Stimulated activated CD4-positive, alpha-beta T cell treated with anti-CD3 and anti-CD28 coated beads, Interleukin-2, amount 100 ng/mL, for 24 hours (primary cell): ENCODE measurements at regions not wholly inside any gene's neighbourhood (a gene's known extent, or its start where the extent isn't known, plus 50 kb on each side); places are given as distances from the start of the nearest gene placed in this dataset.

ENCODE experiments used
- DNase-seq, 2 donors: peaks; one replicate each; pipeline ENCODE4 v3.0.0-alpha.2; 2020

DNA sequence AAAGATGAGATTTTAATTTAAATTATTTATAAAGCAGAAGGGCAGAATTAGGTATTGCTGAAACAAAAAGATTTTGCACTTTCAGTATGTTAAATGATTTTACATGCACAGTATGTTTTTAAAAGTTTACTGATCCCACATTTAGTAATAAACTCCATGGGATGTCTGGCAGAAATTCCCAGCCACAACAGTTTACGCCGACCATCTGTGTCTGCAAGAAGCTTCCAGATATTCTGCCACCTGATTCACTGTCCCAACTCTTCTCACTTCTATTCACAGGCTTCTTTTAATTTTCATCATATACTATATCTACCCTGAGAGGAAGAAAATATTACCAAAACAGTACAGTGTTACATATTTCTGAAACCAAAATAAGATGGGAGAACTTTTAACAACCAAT is 115.8 kb upstream of the IQCM start:
- no peak for DNase-seq

DNA sequence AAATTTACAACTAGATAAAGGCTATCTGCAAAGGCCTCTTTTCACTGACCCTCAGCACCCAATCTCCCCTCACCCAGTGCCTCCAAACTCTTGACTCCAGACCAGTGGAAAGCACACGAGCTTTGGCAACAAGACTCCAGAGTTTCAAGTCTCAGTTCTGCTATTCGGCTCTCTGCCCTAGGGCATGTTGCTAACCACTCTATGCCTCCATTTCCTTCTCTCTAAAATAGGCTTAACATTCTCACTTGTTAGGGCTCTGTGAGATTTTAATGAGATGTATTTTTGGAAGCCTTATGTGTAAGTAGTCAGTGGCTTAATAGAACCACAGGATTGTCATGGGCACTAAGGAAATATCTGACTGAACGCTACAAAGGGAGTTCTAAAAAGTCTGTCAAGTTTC is 116.5 kb upstream of the IQCM start:
- DNase-seq: no peak

DNA sequence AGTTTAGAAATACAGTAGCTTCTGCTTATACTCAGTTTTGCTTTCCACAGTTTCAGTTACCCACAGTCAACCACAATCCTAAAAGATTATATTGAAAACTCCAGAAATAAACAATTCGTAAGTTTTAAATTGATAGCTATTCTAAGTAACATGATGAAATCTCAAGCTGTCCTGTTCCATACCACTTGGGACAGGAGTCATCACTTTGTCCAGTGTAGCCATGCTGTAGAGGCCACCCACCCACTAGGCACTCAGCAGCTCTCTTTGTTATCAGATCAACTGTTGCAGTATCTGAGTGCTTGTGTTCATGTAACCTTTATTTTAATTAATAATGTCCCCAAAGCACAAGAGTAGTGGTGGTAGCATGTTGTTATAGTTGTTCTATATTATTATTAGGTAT is 117.5 kb upstream of the IQCM start:
- no peak for DNase-seq

GRCh38 chr4:149933883-149934282 is 118.2 kb upstream of the IQCM start:
- DNase-seq: no peak

GRCh38 chr4:149949381-149949780 is 128.9 kb upstream of the DCLK2 start:
- DNase-seq: no peak

DNA sequence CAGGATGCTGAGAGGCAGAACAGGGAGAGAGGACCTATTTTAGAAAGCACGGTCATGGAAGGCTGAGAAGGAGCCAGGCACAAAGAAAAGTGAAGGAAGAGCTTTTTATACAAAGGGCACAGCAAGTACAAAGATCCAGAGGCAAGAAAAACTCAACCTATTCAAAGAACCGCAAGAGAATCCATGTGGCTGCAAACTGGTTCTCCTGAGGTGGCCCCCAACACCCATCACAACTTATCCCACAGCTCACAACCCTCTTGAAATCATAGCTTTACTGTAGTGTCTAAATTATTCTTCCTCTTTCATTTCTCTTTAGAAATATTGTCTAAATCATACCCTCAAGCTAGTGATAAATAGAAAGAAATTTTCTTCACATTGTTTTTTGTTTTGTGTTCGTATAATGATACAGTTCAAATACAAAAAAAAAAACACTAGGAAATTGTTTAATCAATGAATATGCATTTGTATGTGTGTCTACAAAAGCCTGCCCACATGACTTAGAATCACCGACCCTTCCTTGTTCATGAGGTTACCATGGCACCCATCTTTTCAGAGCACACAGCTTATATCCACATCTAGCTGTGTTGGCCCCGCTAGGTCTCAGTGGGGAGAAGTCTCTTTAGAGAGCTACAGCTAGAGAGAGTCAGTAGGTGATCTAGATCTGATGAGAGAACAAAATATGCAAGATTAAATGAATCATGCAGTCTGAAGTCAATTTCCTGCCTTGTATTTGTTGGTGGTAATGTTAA is 126.9 kb upstream of the DCLK2 start:
- DNase-seq: no peak

DNA sequence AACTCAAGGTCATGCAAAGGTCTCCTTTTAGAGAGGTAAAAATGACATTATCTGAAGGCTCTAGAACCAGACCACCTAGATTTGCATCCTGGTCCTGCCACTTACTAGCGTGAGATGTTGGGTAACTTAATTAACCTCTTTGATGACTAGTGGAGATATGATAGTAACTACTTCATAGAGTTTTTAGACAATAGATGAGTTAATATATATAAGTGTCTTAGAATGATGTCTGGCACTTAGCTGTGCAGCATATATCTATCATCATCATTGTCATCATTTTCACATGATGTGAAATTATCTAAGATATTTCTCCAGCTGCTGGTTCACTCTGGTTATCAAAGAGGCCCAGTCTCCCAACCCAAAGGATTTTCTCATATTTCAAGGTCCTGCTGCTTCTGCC is 126.1 kb upstream of the DCLK2 start:
- no peak for DNase-seq

GRCh38 chr4:149952716-149953115 is 125.5 kb upstream of the DCLK2 start:
- DNase-seq: no peak

DNA sequence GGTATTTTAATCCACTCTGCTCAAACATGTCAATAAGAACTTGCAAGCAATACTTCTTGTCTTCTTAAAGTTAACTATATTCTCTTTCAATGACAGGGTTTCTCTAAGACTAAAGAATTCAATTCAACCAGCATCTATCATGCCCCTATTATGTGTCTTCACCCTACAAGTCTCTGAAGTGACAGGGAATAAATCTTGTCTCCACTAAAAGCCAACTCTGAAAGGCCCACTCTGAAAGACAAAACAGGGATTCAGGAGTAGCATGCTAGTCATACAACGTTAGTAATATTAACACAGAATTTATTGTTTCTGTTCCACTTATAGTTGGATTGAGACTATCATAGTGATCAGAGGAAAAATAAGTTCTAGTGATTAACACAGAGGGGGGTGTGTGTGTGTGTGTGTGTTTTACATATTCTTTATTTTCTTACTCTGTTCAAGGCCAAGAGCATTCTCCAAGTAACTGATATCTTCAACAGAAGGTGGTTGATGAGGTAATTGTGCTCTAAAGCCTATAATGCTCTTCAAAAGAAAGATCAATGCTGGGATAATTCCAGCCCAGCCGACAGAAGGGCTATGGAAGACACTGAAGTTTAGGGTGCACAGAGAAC is 122.4 kb upstream of the DCLK2 start:
- no peak for DNase-seq

- DNase-seq: no peak
These were observed 121.6 kb upstream of the DCLK2 start for GRCh38 chr4:149956678-149957077.

- DNase-seq: no peak
These were observed 116.2 kb upstream of the DCLK2 start for GRCh38 chr4:149961876-149962597.

DNA sequence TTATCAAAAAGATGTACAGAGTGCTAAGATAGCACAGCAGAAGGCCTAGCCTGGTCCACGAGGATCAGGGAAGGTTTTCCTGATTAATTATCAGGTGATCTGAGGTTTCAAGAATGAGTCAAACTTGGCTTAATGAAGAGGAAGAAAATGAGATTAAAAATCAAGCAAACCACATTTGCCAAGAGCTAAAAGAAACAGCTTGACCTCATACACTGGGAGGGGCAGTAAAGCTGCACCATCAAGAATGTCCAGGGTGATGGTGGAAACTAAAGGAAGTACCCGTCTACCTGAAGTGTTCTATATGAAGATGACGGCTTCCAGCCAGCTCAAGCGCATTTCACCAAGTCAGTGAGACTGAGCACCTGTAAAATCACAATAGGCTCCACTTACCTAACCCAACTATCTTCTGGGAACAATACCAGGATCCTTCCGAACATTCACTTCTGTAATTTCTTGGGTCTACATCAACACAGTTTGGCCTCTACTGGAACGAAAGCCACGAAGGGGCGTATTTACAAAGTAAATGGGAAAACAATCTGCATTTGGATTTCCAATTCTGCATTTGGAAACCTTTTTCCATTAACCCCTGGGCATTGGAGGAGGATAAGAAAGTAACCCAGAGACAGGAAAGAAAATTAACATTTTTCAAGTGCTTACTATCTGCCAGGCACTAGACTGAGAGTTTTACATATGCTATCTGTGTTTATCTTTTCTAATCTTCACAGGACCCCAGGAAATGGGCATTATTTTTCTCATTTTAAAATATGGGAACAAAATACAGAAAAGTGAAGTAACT is 114.0 kb upstream of the DCLK2 start:
- no peak for DNase-seq

- no peak for DNase-seq
These were observed 113.0 kb upstream of the DCLK2 start for GRCh38 chr4:149965206-149965605.

- DNase-seq: no peak
These were observed 105.8 kb upstream of the DCLK2 start for GRCh38 chr4:149972407-149972806.

DNA sequence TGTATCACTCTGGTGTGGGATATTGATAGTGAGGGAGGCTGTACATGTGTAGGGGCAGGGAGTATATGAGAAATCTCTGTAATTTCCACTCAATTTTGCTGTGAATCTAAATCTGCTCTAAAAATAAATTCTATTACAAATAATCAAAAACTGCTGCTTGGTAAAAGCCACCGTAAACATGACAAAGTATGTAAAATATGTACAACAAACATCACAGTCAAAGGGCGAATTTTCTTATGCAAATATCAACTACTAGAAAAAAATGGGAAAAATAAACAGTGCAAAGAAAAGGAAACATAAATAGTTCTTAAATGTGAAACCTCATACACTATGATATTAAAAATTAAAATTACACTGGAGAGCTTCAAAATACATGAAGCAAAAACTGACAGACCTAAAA is 105.1 kb upstream of the DCLK2 start:
- DNase-seq: no peak

DNA sequence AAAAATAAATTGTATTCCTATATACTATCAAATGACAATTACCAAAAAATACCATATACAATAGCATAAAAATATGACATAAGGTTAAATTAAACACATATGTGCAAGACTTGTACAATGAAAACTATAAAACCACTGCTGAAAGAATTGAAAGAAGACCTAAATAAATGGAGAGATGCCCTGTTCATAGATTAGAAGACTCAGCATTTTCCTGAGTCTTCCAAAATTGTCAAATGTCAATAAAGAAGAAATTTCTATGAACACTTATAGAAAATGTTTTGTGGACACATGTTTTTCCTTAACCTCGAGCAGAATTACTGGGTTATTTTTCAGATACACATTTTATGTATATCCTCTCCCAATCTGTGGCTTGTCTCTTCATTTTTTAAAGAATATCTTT is 103.1 kb upstream of the DCLK2 start:
- no peak for DNase-seq

GRCh38 chr4:149980121-149980682 is 98.0 kb upstream of the DCLK2 start:
- DNase-seq: no peak

DNA sequence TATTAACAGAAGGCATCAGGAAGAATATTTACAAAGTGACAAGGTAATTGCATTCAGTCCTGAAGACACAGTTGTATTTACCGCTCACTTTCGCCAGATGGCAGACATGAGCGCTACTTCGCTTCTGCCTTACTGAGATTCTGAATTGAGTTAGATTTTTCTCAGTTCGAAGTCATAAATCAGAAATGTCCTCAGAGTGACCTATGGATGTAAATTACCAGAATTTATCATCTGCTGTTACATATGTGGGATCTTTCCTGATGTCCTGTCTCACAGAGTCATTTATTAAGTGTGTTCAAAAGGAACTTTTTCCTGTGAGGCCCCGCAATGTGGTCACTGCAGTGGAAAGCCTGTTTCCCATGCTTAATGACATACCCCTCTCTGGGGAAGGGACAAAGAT is 97.3 kb upstream of the DCLK2 start:
- peak; percentile 60 for DNase-seq

GRCh38 chr4:149983401-149983800 is 94.8 kb upstream of the DCLK2 start:
- no peak for DNase-seq

DNA sequence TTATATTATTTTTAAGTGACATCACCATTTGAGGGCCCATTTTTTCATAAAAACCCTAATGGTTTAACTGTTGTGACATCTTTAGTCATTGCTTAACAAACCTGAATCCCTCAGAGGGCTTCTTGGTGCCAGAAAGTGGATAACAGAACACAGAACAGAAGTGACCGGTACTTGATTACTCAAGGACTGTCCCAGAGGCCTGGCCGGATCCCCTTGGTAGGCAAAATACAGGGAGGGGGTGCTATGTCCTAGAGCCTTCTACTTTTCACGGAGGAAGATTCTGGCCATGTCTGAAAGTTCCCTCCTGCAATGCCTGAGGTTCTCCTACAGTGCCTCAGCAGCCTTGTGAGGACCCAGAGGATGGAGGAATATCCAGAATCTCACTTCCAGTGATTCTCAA is 94.3 kb upstream of the DCLK2 start:
- no peak for DNase-seq

DNA sequence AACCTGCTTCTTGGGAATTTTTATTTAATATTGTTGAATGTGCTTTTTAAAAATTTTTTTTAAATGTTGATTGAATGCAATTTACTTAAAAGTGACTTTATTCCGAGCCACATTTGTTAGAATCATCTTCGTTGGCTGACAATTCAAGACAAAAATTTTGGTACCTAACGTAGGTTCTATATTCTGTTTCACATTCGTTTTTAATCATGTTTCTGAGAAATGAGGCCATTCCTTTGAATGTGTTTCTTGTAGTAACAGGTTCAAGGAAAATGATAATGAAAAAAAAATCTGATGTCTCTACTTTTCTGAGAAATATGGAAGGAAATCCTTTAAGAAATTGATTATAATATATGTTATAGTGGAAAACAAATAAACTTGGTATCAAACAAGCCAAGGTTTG is 92.3 kb upstream of the DCLK2 start:
- no peak for DNase-seq

DNA sequence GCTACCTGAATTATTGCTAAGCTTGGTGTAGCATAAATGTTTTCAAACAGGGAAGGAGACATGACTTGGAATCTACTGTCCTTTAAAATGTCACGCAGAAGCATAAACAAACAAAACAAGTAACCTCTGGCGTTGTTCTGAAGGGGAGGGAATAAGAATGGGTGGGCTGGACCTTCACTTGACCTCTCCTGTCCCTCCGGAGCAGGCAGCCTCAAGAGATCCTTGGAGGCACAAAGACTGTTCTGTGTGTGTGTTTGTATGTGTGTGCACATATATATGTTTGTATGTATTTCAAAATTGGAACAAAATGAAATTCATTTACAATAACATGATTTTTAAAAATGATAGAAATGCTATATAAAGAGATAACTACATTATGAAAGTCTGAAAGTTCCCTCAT is 91.3 kb upstream of the DCLK2 start:
- DNase-seq: no peak
